Dermis blood vessel endothelial cell (primary cell): ENCODE measurements at regions not wholly inside any gene's neighbourhood (a gene's known extent, or its start where the extent isn't known, plus 50 kb on each side); places are given as distances from the start of the nearest gene placed in this dataset.
A peak's percentile ranks its signal among the peaks of the same experiment; 100 is the strongest.
"Not testable (repeated sequence)": the region's sequence is repeated elsewhere in the genome, so short reads cannot be mapped to it uniquely, and the experiment has no call there.

Experiments
- DNase-seq: peaks from one replicate; pipeline ENCODE4 v3.0.0; 2010

GRCh38 chr5:98157368-98157767 is 616.1 kb upstream of the RGMB start:
- no peak for DNase-seq

GRCh38 chr5:98158440-98158839 is 615.0 kb upstream of the RGMB start:
- DNase-seq, result no peak

- no peak for DNase-seq
Measured at GRCh38 chr5:98163796-98164493, 609.5 kb upstream of the RGMB start.

- DNase-seq, result no peak
Measured at GRCh38 chr5:98168871-98169270, 604.6 kb upstream of the RGMB start.

GRCh38 chr5:98170994-98171393 is 602.5 kb upstream of the RGMB start:
- no peak for DNase-seq

GRCh38 chr5:98173334-98173733 is 600.1 kb upstream of the RGMB start:
- DNase-seq, result peak; percentile 4

- no peak for DNase-seq
Measured at GRCh38 chr5:98175474-98175873, 598.0 kb upstream of the RGMB start.

- DNase-seq, result no peak
Measured at GRCh38 chr5:98179791-98180755, 593.4 kb upstream of the RGMB start.

- DNase-seq, result no peak
Measured at GRCh38 chr5:98186128-98186527, 587.3 kb upstream of the RGMB start.

- DNase-seq, result no peak
Measured at GRCh38 chr5:98187945-98188344, 585.5 kb upstream of the RGMB start.

GRCh38 chr5:98190344-98190743 is 583.1 kb upstream of the RGMB start:
- DNase-seq, result not testable (repeated sequence)

- no peak for DNase-seq
Measured at GRCh38 chr5:98193921-98194760, 579.3 kb upstream of the RGMB start.

GRCh38 chr5:98200726-98201541 is 572.5 kb upstream of the RGMB start:
- no peak for DNase-seq

- DNase-seq, result no peak
Measured at GRCh38 chr5:98204798-98205197, 568.7 kb upstream of the RGMB start.

- no peak for DNase-seq
Measured at GRCh38 chr5:98205691-98206461, 567.6 kb upstream of the RGMB start.

GRCh38 chr5:98206566-98206965 is 566.9 kb upstream of the RGMB start:
- no peak for DNase-seq

GRCh38 chr5:98209418-98209817 is 564.0 kb upstream of the RGMB start:
- DNase-seq, result no peak

GRCh38 chr5:98214240-98215051 is 559.0 kb upstream of the RGMB start:
- DNase-seq, result no peak

GRCh38 chr5:98217138-98217537 is 556.3 kb upstream of the RGMB start:
- no peak for DNase-seq

GRCh38 chr5:98218838-98219237 is 554.6 kb upstream of the RGMB start:
- no peak for DNase-seq
